ENCODE measurements at regions not wholly inside any gene's neighbourhood (a gene's known extent, or its start where the extent isn't known, plus 50 kb on each side); places are given as distances from the start of the nearest gene placed in this dataset.

DNA sequence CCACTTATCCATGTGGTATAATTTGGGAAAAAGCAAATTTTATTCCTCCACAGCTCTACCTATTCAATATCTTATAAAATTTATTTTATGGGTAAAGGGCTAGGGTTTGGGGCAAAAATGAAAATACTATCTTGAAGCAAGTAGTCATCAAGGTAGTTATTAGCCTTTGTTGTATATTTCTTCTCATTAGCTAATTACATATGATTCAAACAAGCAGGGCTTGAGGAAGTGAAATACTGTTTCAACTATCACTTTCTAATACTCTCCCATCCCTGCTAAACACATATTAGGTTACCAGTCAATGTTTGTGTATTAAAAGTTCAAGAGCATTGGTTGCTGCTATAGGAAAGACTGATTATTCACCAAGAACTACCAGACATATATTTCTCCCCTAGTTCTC lies 517.3 kb downstream of the METTL15 start:
- CTCF ChIA-PET = interaction anchor here (1.6 kb wide), 1 partner anchor 14 kb away, joined by 4 read pairs; no protein-coding TSS in a partner anchor
- no TSS peak for BruUV-seq (replicated peaks)
- TF ChIP-seq, protein P1, sequence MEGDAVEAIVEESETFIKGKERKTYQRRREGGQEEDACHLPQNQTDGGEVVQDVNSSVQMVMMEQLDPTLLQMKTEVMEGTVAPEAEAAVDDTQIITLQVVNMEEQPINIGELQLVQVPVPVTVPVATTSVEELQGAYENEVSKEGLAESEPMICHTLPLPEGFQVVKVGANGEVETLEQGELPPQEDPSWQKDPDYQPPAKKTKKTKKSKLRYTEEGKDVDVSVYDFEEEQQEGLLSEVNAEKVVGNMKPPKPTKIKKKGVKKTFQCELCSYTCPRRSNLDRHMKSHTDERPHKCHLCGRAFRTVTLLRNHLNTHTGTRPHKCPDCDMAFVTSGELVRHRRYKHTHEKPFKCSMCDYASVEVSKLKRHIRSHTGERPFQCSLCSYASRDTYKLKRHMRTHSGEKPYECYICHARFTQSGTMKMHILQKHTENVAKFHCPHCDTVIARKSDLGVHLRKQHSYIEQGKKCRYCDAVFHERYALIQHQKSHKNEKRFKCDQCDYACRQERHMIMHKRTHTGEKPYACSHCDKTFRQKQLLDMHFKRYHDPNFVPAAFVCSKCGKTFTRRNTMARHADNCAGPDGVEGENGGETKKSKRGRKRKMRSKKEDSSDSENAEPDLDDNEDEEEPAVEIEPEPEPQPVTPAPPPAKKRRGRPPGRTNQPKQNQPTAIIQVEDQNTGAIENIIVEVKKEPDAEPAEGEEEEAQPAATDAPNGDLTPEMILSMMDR (IDR thresholded peaks at IDR 0.05; ENCODE audit: unreplicated experiment) = no peak

DNA sequence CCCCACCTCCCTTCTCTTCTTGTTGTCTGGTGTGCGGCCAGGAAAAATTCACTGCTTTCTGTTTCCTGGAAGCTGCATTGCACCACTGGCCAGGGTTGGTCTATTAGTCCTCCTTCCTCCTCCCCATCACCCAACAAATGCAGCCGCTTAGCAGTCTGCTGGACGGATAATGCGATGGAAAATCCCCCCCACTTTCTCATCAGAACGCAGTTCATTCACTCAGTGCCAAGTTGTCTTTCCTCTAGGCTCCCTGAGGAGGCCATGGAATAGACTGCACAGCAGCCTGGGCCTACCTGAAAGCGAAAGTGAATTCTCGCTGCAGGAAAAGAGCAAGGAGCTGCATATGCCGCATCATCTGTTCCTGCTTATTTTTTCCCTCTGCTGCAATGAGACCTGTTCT lies 513.6 kb downstream of the METTL15 start:
- H3K36me3 Mint-ChIP-seq (ENCODE audit: insufficient read depth, unreplicated experiment) = no peaks in the 10 kb centered on the region
- H3K4me3 Mint-ChIP-seq (ENCODE audit: low read depth, unreplicated experiment) = no peak overlapping the region
- no peaks in the 10 kb centered on the region for H3K9me3 Mint-ChIP-seq (ENCODE audit: low read depth, unreplicated experiment)
- H3K4me1 Mint-ChIP-seq (ENCODE audit: low read depth, unreplicated experiment) = peaks cover 59% of the 10 kb centered on the region
- CTCF ChIA-PET = no interaction called here
- intact Hi-C loops (cut with micrococcal nuclease; ENCODE audit: unreplicated experiment) = loop anchor here (5.0 kb wide), 2 partner anchors 81 to 136 kb away; no protein-coding TSS in a partner anchor
- TF ChIP-seq, protein P1 (IDR thresholded peaks at IDR 0.05; ENCODE audit: unreplicated experiment) = no peak
- peak; percentile 9 for DNase-seq
- H3K27ac Mint-ChIP-seq (ENCODE audit: unreplicated experiment) = peak overlapping the region; percentile 82
- no peaks in the 10 kb centered on the region for H3K27me3 Mint-ChIP-seq (ENCODE audit: unreplicated experiment)
- BruUV-seq (replicated peaks) = no TSS peak

More for the DNA sequence above, 517.3 kb downstream of the METTL15 start:
- DNase-seq = no peak
- Mint-ChIP-seq H3K4me1 (ENCODE audit: low read depth, unreplicated experiment) (peaks cover 30% of the 10 kb centered on the region), H3K4me3 (ENCODE audit: low read depth, unreplicated experiment) (no peak overlapping the region), H3K27ac (ENCODE audit: unreplicated experiment) (no peak overlapping the region), H3K9me3 (ENCODE audit: low read depth, unreplicated experiment) (no peaks in the 10 kb centered on the region), H3K36me3 (ENCODE audit: insufficient read depth, unreplicated experiment) (no peaks in the 10 kb centered on the region), H3K27me3 (ENCODE audit: unreplicated experiment) (no peaks in the 10 kb centered on the region)
- intact Hi-C loops (cut with micrococcal nuclease; ENCODE audit: unreplicated experiment) = no loop called here

DNA sequence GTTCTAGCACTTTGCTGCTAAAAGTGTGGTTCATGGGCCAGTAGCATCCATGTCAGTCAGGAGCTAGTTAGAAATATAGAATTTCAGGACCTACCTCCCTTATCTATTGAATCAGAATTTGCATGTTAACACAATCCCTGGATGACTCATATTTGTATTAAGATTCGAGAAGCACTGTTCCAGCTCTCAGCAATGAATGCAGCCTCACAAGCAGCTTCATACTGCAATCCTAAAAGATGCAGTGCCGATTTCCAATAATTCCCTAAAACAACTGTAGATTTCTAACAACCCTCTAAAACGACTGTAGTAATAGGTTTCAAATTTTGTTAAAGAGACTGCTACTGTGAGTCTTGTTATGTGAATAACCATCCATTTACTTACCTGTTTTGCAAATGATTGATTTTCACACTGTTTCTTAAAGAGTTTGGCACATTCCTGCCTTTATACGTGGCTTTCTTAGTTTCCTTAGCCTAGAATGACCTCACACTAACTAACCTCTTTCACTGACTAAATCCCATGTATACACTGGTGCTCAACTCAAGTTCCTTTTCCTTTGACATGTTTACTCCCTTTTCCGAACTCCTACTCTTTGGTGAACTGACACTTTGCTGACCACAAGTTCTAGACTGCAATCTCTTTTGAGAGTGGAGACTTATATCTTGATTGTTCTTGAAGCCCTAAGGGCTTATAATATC lies 511.8 kb downstream of the METTL15 start:
- Mint-ChIP-seq H3K4me3 (ENCODE audit: low read depth, unreplicated experiment) (peak overlapping the region; percentile 61), H3K36me3 (ENCODE audit: insufficient read depth, unreplicated experiment) (no peaks in the 10 kb centered on the region), H3K9me3 (ENCODE audit: low read depth, unreplicated experiment) (no peaks in the 10 kb centered on the region), H3K4me1 (ENCODE audit: low read depth, unreplicated experiment) (peaks cover 54% of the 10 kb centered on the region), H3K27me3 (ENCODE audit: unreplicated experiment) (no peaks in the 10 kb centered on the region), H3K27ac (ENCODE audit: unreplicated experiment) (peak overlapping the region; percentile 82)
- intact Hi-C loops (cut with micrococcal nuclease; ENCODE audit: unreplicated experiment) = loop anchor here (5.0 kb wide), 2 partner anchors 82 to 137 kb away; no protein-coding TSS in a partner anchor
- no TSS peak for BruUV-seq (replicated peaks)
- CTCF ChIA-PET = interaction anchor here (0.6 to 1.3 kb wide), 5 partner anchors 12 to 540 kb away, joined by 3 to 7 read pairs (median 4); no protein-coding TSS in a partner anchor
- TF ChIP-seq, protein P1 (IDR thresholded peaks at IDR 0.05; ENCODE audit: unreplicated experiment) = no peak
- DNase-seq = peak; percentile 11

DNA sequence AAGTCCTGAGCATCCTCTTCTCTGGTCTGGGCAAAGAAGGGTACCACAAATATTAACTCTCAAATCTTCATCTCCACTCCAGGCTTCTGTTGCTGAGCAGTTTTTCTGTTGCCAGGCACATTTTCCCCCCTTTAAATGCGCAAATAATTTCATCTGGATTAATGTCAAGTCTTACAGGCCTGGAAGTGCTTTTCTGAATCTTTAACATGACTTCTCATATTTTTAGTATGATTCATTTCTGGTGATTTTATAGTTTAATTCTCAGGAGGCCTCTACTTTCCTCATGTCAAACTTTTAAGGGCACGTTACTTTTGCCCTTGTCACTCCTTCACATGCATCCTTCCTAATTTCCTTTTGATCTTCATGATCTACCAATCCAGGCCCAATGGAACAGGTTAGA lies 510.2 kb downstream of the METTL15 start:
- BruUV-seq (replicated peaks) = no TSS peak
- TF ChIP-seq, protein P1 (IDR thresholded peaks at IDR 0.05; ENCODE audit: unreplicated experiment) = no peak
- no peaks in the 10 kb centered on the region for H3K36me3 Mint-ChIP-seq (ENCODE audit: insufficient read depth, unreplicated experiment)
- H3K9me3 Mint-ChIP-seq (ENCODE audit: low read depth, unreplicated experiment) = no peaks in the 10 kb centered on the region
- peak overlapping the region; percentile 24 for H3K27ac Mint-ChIP-seq (ENCODE audit: unreplicated experiment)
- H3K4me3 Mint-ChIP-seq (ENCODE audit: low read depth, unreplicated experiment) = no peak overlapping the region
- no peak for DNase-seq
- peaks cover 51% of the 10 kb centered on the region for H3K4me1 Mint-ChIP-seq (ENCODE audit: low read depth, unreplicated experiment)
- intact Hi-C loops (cut with micrococcal nuclease; ENCODE audit: unreplicated experiment) = no loop called here
- CTCF ChIA-PET = no interaction called here
- no peaks in the 10 kb centered on the region for H3K27me3 Mint-ChIP-seq (ENCODE audit: unreplicated experiment)

All from Calu3 (cell line).